SJCRH30 (cell line): ENCODE measurements at regions not wholly inside any gene's neighbourhood (a gene's known extent, or its start where the extent isn't known, plus 50 kb on each side); places are given as distances from the start of the nearest gene placed in this dataset.
"Not testable (repeated sequence)": the region's sequence is repeated elsewhere in the genome, so short reads cannot be mapped to it uniquely, and the experiment has no call there.

Experiments
- DNase-seq, 2 experiments: peaks; one replicate each; pipeline ENCODE4 v3.0.0-alpha.2; 2015 to 2020
- H3K27ac ChIP-seq: fragments of 250-450 bp; sonication (Bioruptor Pico); 2 replicates; pipeline ENCODE4 v1.5.1; 2020; ENCODE audit warnings: mild to moderate bottlenecking, moderate library complexity
- H3K27me3 ChIP-seq: fragments of 250-450 bp; sonication (Bioruptor Pico); 2 replicates; pipeline ENCODE4 v1.5.1; 2020; ENCODE audit warnings: mild to moderate bottlenecking, moderate library complexity
- H3K36me3 ChIP-seq: fragments of 250-450 bp; sonication (Bioruptor Pico); 2 replicates; pipeline ENCODE4 v1.5.1; 2020; ENCODE audit warnings: mild to moderate bottlenecking, moderate library complexity
- H3K4me1 ChIP-seq: fragments of 250-450 bp; sonication (Bioruptor Pico); 2 replicates; pipeline ENCODE4 v1.5.1; 2020; ENCODE audit warnings: mild to moderate bottlenecking, moderate library complexity
- H3K4me3 ChIP-seq: fragments of 250-450 bp; sonication (Bioruptor Pico); 2 replicates; pipeline ENCODE4 v1.5.1; 2020; ENCODE audit warnings: mild to moderate bottlenecking, moderate library complexity
- H3K9me3 ChIP-seq: fragments of 250-450 bp; sonication (Bioruptor Pico); replicated peaks from 2 replicates; pipeline ENCODE4 v1.5.1; 2020; ENCODE audit warnings: mild to moderate bottlenecking, moderate library complexity

DNA sequence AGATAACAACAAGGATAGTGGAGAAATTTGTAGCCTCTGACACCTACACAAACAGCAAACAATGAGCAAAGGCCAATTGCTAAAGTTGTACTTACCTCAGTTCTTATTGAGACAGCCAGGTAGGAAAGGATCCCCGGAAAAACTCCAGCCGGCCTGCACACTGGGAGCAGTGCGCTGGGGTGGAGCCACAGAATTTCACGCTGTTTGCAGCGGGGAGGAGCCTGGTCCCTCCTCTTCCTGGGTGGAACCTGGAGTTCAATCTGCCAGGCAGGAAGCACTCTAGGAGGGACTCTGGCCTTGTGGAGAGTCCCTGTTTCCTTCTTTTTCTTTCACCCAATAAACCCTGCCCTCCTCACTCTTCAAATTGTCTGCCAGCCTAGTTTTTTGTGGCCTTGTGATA, 382.6 kb upstream of the TGIF2LX start:
- peak overlapping the region; percentile 43 for H3K4me3 ChIP-seq
- H3K27ac ChIP-seq, H3K36me3 ChIP-seq, H3K4me1 ChIP-seq, H3K27me3 ChIP-seq, H3K9me3 ChIP-seq: not testable (repeated sequence)
- peak; percentile 8 to 24 for DNase-seq

GRCh38 chrX:89557146-89557545, 364.6 kb upstream of the TGIF2LX start:
- not testable (repeated sequence) for H3K9me3 ChIP-seq, H3K27ac ChIP-seq, H3K36me3 ChIP-seq, H3K27me3 ChIP-seq, H3K4me3 ChIP-seq, H3K4me1 ChIP-seq
- DNase-seq = peak in 1 of 2 experiments; percentile 1

DNA sequence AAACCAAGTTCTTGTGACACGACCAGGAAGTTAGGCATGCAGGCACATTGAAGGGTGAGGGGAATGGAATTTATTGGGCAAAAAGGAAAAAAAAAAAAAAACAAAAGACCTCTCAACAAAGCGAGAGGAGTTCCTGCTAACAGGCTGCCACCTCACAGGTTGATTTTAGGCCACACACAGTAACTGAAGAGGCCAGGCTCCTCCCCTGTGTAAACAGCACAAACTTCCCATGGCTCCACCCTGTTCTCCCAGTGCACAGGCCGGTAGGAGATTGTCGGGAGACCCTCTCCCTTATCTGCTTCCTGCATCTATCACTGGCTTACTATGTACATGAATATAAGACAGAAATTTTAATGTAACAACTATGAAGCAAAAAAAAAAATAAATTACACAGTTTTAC, 359.6 kb upstream of the TGIF2LX start:
- not testable (repeated sequence) for H3K27ac ChIP-seq, H3K9me3 ChIP-seq, H3K27me3 ChIP-seq

GRCh38 chrX:89563107-89563506, 358.6 kb upstream of the TGIF2LX start:
- not testable (repeated sequence) for H3K27ac ChIP-seq, H3K36me3 ChIP-seq, H3K27me3 ChIP-seq, H3K4me3 ChIP-seq, DNase-seq, H3K4me1 ChIP-seq, H3K9me3 ChIP-seq

More for the DNA sequence above, 359.6 kb upstream of the TGIF2LX start:
- DNase-seq, H3K4me3 ChIP-seq, H3K36me3 ChIP-seq, H3K4me1 ChIP-seq: not testable (repeated sequence)

DNA sequence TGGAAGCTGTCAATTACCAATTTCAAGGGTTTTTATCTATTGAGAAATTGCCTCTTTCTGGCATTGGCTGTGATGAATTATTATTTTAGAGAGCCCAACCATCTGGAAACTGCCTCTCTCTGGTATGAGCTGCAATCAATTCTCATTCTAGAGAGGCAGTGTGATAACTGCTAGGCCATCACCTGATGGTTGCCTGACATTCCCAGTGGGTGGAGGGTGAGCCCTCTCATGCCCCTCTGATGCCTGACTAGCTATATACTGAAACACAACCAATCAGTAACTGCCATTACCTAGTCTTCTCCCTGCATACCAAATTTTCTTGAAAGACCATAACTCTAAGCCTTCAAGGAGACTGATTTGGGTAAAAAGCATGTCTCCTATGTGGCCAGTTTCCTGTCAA, 353.9 kb upstream of the TGIF2LX start:
- not testable (repeated sequence) for H3K27me3 ChIP-seq

GRCh38 chrX:89581868-89582267, 339.8 kb upstream of the TGIF2LX start:
- not testable (repeated sequence) for H3K27ac ChIP-seq, H3K27me3 ChIP-seq, H3K9me3 ChIP-seq, H3K36me3 ChIP-seq, H3K4me3 ChIP-seq, H3K4me1 ChIP-seq, DNase-seq

More for the DNA sequence above, 353.9 kb upstream of the TGIF2LX start:
- H3K36me3 ChIP-seq, H3K9me3 ChIP-seq, DNase-seq, H3K27ac ChIP-seq, H3K4me3 ChIP-seq, H3K4me1 ChIP-seq: not testable (repeated sequence)

GRCh38 chrX:89631858-89632257, 289.9 kb upstream of the TGIF2LX start:
- not testable (repeated sequence) for DNase-seq, H3K36me3 ChIP-seq, H3K9me3 ChIP-seq

DNA sequence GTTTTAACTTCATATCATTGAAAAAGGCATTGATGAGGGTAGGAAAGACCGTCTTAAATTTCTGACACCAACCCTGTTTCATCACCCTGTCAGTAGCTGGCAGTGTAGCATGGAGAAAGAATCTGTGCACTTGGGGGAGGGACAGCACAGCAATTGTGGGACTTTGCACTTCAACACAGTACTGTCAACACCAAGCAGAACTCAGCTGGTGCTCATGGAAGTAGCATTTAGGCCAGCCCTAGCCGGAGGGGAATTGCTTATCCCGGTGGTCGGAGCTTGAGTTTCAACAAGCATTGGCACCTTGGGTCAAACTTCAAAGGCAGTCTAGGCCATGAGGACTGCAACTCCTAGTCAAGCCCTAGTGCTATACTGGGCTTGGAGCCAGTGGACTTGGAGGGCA, 285.8 kb upstream of the TGIF2LX start:
- not testable (repeated sequence) for H3K27me3 ChIP-seq, H3K27ac ChIP-seq, H3K4me1 ChIP-seq, H3K9me3 ChIP-seq, H3K4me3 ChIP-seq, H3K36me3 ChIP-seq, DNase-seq

More at GRCh38 chrX:89631858-89632257, 289.9 kb upstream of the TGIF2LX start:
- H3K27me3 ChIP-seq, H3K27ac ChIP-seq, H3K4me1 ChIP-seq, H3K4me3 ChIP-seq: not testable (repeated sequence)

- not testable (repeated sequence) for DNase-seq, H3K4me1 ChIP-seq, H3K36me3 ChIP-seq, H3K4me3 ChIP-seq, H3K27me3 ChIP-seq, H3K9me3 ChIP-seq, H3K27ac ChIP-seq
These were observed 263.0 kb upstream of the TGIF2LX start for GRCh38 chrX:89658662-89659061.

DNA sequence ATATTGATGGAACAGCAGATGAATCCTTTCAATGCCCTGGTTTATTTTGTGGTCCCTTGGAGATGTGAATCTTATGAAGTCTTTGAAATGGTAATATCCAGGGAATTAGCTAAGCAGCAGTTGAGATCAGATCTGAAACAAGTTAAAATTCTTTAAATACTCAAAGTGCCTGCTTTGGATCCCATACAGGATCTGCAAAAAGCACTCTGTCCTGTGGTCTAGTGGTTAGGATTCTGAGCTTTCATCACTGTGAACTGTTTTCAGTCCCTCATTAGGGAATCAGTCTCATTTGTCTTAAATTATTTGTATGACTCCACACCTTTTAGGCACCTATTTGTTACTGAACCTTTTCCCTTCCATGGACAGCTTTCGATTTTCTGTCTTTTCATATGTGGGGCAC, 215.2 kb upstream of the TGIF2LX start:
- not testable (repeated sequence) for H3K27me3 ChIP-seq, H3K36me3 ChIP-seq, H3K4me3 ChIP-seq, H3K4me1 ChIP-seq, DNase-seq, H3K9me3 ChIP-seq, H3K27ac ChIP-seq

GRCh38 chrX:89707363-89707927, 214.3 kb upstream of the TGIF2LX start:
- H3K36me3 ChIP-seq, H3K4me3 ChIP-seq, H3K27me3 ChIP-seq, H3K27ac ChIP-seq, H3K9me3 ChIP-seq, H3K4me1 ChIP-seq, DNase-seq: not testable (repeated sequence)

GRCh38 chrX:89734367-89734766, 187.3 kb upstream of the TGIF2LX start:
- not testable (repeated sequence) for H3K27ac ChIP-seq, H3K9me3 ChIP-seq, H3K4me1 ChIP-seq

DNA sequence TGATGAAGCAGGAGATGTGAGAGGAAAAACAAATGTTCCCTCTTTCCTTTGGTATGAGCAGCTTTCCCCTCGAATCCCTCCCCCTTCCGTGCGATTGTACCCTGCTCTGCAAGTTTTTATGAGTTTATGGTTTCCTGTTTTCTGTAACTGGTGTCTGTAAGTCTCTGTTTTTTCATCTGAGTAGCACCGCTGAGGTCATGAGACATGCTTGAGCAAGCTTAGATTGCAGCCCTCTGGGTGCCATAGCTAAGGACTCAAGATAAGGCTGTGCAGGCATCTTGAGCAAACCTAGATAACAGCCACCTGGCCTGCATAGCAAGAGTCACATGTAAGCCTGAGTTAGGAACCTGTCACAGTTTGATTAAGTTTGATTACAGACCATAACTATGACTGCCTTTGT, 165.2 kb upstream of the TGIF2LX start:
- not testable (repeated sequence) for DNase-seq, H3K4me3 ChIP-seq, H3K36me3 ChIP-seq, H3K9me3 ChIP-seq, H3K27ac ChIP-seq, H3K27me3 ChIP-seq, H3K4me1 ChIP-seq

More at GRCh38 chrX:89734367-89734766, 187.3 kb upstream of the TGIF2LX start:
- H3K4me3 ChIP-seq, DNase-seq, H3K36me3 ChIP-seq, H3K27me3 ChIP-seq: not testable (repeated sequence)

DNA sequence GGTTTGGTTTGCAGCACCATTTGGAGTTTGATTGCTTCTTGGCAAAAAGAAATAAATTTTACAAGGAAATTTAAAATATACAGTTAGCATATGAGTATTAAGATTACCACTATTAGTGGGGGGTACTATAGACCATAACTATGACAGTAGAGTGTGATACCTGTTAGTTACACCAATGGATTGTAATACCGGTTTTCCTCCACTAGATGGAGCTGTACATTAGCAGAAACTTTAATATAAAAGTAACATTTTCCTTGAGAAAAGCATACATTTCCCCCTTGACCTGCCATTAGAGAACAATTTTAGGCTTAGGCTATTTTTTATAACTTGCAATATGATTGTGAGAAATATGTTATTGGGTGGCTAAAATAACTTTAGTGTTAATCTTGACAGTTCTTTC, 163.9 kb upstream of the TGIF2LX start:
- peak; percentile 3 to 42 for DNase-seq
- H3K27me3 ChIP-seq, H3K4me1 ChIP-seq, H3K27ac ChIP-seq, H3K9me3 ChIP-seq, H3K36me3 ChIP-seq, H3K4me3 ChIP-seq: not testable (repeated sequence)

- H3K36me3 ChIP-seq, H3K4me1 ChIP-seq, DNase-seq, H3K9me3 ChIP-seq, H3K27ac ChIP-seq, H3K27me3 ChIP-seq, H3K4me3 ChIP-seq: not testable (repeated sequence)
These were observed 162.5 kb upstream of the TGIF2LX start for GRCh38 chrX:89759076-89759685.

DNA sequence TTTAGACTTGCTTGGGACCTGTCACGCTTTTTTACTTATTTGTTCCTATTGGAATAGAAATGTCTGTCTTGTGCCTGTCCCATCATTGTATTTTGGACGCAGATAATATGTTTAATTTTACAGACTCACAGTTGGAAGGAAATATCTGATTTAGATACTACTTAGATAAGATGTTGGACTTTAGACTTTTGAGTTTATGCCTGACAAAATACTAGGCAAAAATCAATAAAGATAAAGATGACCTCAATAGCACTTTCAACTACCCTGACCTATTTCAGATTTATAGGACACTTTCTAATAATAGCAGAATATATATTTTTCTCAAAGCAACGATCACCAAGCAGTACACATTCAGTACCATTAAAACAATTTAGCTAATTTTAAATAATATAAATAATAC, 150.1 kb upstream of the TGIF2LX start:
- not testable (repeated sequence) for H3K4me1 ChIP-seq, H3K27me3 ChIP-seq, H3K27ac ChIP-seq, H3K36me3 ChIP-seq, DNase-seq, H3K4me3 ChIP-seq, H3K9me3 ChIP-seq
